NCI-H1105 treated with DMSO at 0.1 percent for 48 hours (cell line): ENCODE measurements at regions not wholly inside any gene's neighbourhood (a gene's known extent, or its start where the extent isn't known, plus 50 kb on each side); places are given as distances from the start of the nearest gene placed in this dataset.

Experiments
- DNase-seq: peaks from one replicate; lab custom pipeline; 2025; lab: John Stamatoyannopoulos, UW

- peak; percentile 41 for DNase-seq
These were observed 133.9 kb downstream of the SLITRK6 start for GRCh38 chr13:85665286-85665685.

- DNase-seq = peak; percentile 25
These were observed 135.4 kb downstream of the SLITRK6 start for GRCh38 chr13:85663856-85664255.

GRCh38 chr13:85662186-85662585, 137.0 kb downstream of the SLITRK6 start:
- DNase-seq = no peak

- peak; percentile 39 for DNase-seq
These were observed 137.5 kb downstream of the SLITRK6 start for GRCh38 chr13:85661675-85662074.

- no peak for DNase-seq
These were observed 139.7 kb downstream of the SLITRK6 start for GRCh38 chr13:85659493-85659892.

GRCh38 chr13:85657942-85658341, 141.3 kb downstream of the SLITRK6 start:
- peak; percentile 29 for DNase-seq

- DNase-seq = no peak
These were observed 144.2 kb downstream of the SLITRK6 start for GRCh38 chr13:85655040-85655439.

- DNase-seq = no peak
These were observed 145.0 kb downstream of the SLITRK6 start for GRCh38 chr13:85654227-85654626.

- no peak for DNase-seq
These were observed 145.5 kb downstream of the SLITRK6 start for GRCh38 chr13:85653681-85654080.

- DNase-seq = no peak
These were observed 146.7 kb downstream of the SLITRK6 start for GRCh38 chr13:85652491-85652890.

GRCh38 chr13:85651440-85651839, 147.8 kb downstream of the SLITRK6 start:
- no peak for DNase-seq

- peak; percentile 46 for DNase-seq
These were observed 148.6 kb downstream of the SLITRK6 start for GRCh38 chr13:85650613-85651012.

GRCh38 chr13:85640727-85641126, 158.5 kb downstream of the SLITRK6 start:
- no peak for DNase-seq

- no peak for DNase-seq
These were observed 160.3 kb downstream of the SLITRK6 start for GRCh38 chr13:85638815-85639393.

- DNase-seq = no peak
These were observed 161.0 kb downstream of the SLITRK6 start for GRCh38 chr13:85638265-85638664.

GRCh38 chr13:85632526-85633195, 166.6 kb downstream of the SLITRK6 start:
- no peak for DNase-seq

GRCh38 chr13:85631801-85632200, 167.4 kb downstream of the SLITRK6 start:
- no peak for DNase-seq

- DNase-seq = no peak
These were observed 172.6 kb downstream of the SLITRK6 start for GRCh38 chr13:85626603-85627002.

GRCh38 chr13:85619321-85619720, 179.9 kb downstream of the SLITRK6 start:
- DNase-seq = no peak

- DNase-seq = no peak
These were observed 180.7 kb downstream of the SLITRK6 start for GRCh38 chr13:85618521-85618920.

- no peak for DNase-seq
These were observed 182.9 kb downstream of the SLITRK6 start for GRCh38 chr13:85616275-85616674.

GRCh38 chr13:85615031-85615430, 184.2 kb downstream of the SLITRK6 start:
- no peak for DNase-seq

GRCh38 chr13:85610024-85610423, 189.2 kb downstream of the SLITRK6 start:
- DNase-seq = no peak

GRCh38 chr13:85608255-85608829, 190.9 kb downstream of the SLITRK6 start:
- no peak for DNase-seq
